GM21825 (cell line): ENCODE measurements at regions not wholly inside any gene's neighbourhood (a gene's known extent, or its start where the extent isn't known, plus 50 kb on each side); places are given as distances from the start of the nearest gene placed in this dataset.

Experiments
- ATAC-seq: cut with Tn5 transposase; IDR thresholded peaks from one replicate; pipeline ENCODE4 v1.9.1; 2021; ENCODE audit warnings: mild to moderate bottlenecking, moderate library complexity; ENCODE audit not compliant: unreplicated experiment

DNA sequence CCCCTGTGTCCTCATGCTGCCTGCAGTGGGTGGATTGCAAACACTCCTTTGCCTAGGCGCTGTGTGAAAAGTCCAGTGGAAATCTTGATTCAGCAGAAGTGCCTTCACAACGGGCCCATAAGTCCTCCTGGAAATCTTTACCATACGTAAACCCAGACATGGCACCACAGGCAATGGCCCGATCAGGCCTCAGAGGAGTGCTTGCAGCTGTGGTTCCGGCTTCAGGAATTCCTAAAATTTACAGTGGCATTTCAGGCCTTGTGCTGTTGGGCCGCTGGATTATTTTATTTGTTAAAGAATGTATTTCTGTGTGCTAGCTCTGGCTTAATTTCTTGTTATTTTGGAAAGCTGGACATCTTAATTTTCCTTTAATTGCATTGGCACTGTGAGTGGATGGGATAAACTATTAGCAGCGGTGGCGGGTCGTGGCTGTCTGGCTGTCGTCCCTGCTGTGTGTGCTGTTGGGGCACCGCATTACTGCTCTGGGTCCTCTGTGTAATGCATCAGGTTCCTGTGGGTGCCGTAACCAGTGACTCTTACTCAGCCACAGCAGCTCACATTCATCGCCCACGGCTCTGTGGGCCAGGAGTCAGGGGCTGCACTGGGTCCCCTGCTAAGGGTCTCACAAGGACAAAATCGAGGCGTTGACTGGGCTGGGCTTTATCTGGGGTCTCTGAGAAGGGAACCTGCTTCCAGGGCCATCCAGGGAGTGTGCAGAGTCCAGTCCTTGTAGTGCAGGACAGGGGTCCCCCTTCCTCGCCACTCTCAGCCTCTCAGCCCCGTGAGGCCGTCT, 73.1 kb downstream of the RTP5 start:
- no peak for ATAC-seq

DNA sequence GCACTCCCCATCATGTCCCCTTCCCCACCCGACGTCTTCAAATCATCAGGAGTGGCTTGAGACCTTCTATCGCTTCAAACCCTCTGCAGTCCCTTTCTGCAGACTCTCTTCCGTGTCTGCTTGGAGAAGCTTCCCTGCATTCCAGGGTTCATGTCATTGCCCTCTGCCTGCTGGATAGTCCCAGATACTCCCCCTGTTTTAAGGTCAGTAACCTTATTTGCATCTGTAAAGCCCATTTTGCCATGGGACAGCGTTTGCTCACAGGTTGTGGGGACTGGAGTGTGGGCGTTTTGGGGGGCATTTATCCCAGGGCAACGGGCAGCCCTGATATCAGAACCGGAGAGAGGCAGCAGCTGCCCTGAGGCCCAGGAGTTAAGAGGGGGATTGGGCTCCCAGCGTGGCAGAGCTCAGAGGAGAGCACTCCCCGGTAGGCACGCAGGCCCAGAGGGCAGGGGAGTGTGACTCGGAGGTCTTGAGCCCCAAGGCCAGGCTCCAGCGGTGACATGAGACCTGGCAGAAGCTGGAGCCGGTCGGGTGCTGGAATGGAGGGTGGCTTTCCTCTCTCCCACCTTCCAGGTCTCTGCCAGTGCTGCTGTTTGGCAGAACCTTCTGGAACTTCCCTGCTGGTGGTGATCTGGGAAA, 73.8 kb downstream of the RTP5 start:
- ATAC-seq, result no peak

DNA sequence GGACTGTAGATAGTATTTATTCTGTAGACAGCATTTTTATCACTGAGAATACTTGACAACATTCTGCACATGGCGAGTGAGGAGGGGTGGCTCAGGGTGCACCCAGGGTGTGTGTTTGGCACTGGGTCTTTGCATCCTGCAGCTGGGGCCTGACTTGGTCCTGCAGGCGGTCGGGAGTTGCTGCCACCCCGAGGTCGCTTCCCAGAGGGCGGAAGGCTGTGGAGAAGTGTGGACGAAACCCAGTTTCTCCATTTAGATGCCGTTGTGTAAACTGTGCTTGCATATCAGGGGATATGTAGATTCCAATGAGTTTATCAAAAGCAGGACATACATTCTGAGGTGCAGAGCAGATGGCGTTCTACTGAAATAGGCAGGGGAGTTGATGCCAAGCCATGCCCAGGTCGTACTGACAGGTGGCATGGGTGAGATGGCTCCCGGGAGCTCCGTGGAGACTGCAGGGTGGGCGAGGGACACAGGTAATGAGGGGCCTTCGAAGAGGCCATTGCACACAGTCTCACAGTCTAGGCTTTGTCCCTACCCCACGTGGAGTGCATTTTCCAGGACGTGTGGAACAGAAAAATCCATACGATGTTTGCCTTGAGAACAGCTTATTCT, 74.5 kb downstream of the RTP5 start:
- ATAC-seq, result no peak

DNA sequence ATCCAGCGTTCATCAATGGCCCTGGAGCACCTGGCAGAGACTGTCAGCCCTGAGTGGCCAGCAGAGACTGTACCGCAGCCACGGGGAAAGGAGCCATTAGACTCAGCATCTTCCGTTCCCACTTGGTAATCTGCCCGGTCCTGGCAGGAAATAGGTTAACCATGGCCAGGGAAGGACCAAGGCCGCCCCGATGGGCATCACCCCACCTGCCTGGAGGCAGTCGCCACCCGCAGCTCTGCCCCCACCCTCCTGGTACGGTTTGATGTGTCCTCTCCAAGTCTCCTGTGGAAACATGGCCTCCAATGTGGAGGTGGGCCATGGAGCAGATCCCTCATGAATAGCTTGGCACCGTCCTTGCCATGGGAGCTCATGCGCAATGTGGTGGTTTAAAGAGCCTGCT, 75.3 kb downstream of the RTP5 start:
- no peak for ATAC-seq

DNA sequence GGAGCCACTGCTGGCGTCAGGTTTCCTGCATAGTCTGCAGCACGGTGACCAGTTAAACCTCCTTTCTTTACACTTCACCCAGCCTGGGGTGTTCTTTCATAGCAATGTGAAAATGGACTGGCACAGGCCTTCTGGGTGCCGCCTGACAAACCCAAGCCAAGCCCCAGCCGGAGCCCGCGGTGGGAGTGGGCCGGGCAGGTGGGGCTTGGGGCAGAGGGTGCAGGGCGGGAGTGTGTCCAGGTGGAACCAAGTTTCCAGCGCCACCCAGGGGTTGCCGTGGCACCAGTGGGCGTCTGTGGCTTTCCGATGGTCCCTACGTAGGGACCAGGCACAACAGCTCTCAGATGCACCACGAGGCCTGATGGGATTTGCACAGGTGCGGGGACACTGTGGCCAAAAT, 75.8 kb downstream of the RTP5 start:
- no peak for ATAC-seq

DNA sequence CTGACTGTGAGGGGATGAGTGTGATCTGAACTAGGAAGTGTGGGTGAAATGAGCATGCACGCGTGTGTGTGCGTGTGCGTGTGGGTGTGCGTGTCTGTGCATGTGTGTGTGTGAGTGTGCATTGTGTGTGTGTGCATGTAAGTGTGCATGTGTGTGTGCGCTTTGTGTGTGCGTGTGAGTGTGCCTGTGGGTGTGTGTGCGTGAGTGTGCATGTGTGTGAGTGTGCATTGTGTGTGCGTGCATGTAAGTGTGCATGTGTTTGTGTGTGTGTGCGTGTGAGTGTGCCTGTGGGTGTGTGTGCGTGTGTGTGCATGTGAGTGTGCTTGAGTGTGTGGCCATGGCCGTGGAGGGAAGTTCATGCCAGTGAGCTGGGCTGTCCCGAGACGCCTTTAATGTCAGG, 76.3 kb downstream of the RTP5 start:
- no peak for ATAC-seq

DNA sequence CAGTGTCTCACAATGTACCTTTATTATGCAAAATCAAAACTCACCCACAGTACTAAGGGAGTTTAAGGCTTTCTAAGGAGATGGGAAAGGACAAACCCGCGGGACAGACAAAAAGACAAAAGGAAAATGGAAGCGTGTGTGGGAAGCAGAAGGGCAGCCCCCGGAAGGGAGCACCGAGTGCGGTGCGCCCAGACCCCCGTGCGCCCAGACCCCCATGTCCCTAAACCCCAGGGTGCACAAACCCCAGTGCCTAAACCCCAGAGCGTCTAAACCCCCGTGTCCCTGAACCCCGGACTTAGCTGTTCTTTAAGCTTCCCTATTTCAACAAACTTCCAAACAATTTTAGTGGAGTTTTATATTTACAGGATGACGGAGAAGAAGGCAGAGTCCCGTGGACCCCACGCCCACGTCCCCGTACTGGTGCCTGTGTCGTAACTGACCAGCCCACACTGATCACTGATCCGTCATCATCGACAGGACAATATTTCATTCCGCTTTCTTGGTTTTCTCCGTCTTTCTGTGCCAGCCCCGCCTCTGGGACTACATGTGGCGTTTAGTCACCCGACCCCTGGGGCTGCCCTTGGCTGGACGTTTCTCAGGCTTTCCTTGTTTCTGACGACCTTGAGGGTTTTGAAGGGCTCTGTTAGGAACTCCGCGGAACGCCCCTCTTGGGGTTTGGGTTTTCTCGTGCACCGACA, 76.9 kb downstream of the RTP5 start:
- no peak for ATAC-seq

DNA sequence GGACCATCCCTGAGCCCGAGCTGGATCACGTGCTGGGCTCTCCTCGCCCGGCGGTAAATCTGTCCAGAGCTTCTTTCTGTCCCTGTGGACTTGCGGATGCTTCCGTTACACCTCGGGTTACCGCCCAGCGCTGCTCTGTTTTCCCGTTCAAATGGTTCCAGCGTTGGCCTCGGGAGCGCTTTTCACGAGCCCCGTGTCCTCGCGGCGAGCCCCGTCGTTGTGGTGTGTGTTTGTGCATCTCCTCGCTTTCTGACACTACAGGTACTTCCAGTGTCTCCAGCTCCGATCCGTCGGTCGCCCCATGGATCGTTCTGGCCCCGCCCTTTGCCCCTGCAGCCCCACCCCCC, 77.4 kb downstream of the RTP5 start:
- ATAC-seq, result no peak

DNA sequence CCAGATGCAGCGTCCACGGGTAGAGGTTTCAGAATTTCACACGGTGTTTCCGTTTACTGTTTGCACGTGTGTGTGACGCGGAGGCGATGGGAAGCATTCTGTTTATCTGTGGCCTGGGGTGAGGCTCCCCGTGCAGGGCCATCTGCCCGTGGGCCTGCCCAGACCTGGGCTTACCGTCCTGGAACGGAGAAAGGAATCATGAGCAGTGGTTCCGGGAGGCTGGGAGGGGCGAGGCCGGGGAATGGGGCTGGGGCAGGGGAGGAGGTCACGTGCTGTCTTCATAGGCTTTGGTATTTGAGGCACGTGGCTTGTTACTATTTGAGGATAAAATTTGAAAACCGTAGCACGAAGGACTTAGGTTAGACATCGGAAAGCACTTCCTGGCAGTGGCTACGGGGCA, 77.9 kb downstream of the RTP5 start:
- no peak for ATAC-seq

DNA sequence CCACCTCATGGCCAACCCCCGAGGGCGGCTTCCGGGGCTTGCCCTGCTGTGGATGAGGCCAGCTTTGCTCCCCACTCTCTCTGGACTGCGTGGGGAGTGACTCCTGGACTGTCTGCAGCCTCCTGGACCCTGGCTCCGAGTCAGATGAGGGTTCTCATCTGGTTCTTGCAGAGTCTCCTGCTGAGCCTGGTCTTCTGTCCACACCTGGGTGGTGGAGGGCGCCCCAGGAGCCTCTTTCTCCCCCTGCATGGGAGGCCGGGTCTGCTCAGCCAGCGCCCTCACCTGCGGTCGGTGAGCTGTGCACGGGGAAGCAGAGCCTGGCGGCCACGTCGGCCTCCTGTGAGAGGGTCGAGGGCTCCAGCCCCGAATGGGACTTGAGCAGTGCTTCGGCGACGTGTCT, 78.3 kb downstream of the RTP5 start:
- ATAC-seq, result no peak

DNA sequence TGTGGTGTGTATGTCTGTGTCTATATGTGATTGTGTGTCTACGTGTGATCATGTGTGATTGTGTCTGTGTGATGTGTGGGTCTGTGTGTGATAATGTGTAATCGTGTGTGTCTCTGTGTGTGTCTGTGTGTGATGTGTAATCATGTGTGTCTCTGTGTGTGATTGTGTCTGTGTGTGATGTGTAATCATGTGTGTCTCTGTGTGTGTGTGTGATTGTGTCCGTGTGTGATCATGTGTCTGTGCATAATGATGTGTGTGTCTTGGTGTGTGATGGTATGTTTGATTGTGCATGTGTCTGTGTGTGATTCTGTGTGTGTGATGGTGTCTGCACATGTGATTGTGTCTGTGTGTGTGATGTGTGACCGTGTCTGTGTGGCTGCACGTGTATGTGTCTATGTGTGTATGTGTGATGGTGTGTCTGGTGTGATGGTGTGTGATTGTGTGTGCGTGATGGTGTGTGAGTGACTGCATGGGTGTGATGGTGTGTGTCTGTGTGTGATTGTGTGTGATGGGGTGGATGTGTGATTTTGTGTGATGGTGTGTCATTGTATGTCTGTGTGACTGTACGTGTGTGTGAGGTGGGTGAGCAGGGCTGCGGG, 78.9 kb downstream of the RTP5 start:
- no peak for ATAC-seq

DNA sequence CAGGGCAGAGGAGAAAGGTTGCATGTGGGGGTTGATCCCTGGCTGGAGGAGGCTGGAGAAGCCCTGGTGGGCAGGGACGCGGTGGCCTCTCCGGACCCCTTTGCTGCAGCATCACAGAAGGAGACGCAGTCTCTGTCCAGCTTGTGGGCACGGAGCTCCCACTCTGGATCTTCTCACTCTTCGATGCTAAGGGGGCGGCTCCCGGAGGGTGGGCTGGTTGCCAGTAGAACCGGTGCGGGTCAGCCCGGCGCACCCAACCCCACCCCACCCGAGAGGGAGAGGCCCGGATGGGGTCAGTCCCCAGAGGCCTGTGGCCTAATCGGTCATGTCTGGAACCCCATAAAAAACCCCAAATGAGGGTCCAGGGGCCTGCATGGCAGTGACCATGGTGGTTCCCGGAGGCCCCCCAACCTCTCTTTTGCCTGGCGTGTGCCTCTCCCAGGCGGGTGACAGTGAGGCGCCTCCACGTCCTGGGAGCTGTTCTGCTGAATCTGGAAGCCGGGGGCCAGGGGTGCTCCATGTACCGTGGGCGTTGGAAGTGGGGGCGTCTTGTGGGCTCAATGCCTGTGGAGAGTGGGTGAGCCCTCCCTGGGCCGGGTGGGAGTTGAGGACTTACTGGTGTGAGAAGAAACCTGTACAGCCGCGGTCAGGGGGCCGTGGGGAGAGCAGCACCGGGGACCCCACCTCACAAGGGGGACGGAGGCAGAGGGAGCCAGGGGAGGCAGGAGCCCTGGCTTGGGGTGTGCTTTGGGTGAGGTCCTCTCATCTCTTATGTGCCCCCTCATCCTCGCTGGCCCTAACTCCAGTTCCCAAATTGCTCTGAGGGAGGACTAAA, 79.6 kb downstream of the RTP5 start:
- no peak for ATAC-seq

DNA sequence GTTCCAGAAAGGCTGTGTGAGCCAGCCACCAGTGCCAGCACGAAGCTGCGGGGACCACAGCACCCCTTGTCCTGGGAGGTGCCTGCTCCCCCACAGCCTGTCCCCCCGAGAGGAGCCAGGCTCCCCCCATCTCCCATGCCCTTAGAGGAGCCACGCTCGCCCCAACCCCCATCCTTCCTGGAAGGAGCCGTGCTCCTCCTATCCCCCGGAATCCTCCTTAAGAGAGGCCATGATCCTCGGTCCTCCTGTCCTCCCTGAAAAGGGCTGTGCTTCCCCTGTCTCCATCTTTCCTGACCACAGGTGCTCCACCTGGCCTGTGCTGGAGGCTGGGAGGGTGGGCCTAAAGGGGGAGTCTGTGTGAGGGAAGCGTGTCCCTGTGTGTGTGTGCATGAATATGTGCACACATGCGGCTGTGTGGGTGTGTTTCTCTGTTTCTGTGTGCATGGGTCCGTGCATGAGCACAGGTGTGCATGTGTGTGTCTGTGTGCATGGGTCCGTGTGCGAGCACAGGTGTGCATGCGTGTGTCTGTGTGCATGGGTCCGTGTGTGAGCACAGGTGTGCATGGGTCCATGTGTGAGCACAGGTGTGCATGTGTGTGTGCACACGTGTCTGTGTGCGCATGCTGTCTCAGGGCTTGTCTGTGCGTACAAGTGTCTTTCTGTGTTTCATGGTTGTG, 80.3 kb downstream of the RTP5 start:
- ATAC-seq, result no peak

DNA sequence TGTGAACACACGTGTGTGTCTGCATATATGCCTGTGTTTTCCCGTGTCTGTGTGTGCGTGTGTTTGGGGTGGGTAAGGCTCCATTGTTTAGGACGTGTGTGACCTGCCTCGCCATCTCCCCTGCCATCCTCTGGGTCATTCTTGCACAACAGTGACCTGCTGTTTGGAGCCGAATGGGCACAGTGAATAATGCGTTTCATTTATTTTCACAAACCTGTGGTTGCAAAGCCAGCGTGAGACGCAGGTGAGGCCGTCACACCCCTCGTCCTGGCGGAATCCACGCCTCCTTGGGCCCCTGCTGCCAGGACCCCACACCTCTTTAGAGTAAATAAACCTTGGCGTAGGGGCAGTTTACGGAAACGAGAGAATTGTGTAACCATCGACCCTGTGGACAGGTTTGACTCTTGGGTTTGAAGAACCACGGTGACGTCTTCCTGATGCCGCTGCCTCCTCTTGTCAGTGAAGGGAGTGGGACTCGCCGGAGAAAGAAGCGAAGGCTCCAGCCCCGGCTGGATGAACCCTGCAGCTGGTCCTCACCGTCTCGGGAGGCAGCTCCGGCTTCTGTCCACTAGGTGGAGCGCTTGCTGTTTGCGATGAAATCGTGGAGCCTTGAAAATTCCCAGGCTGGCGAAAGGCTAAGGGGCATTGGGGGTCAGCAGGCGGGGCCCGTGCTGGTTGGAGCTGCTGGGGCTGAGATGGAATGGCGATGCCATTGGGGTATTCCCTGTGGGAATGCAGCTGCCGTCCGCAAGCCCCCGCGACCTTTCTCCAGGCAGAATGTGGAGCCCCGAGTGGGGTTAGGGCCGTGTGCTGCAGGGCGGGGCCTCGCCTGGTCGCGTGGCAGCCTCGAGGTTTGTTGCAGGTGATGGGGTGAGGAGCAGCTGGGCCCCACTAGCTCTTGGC, 81.1 kb downstream of the RTP5 start:
- ATAC-seq, result no peak

DNA sequence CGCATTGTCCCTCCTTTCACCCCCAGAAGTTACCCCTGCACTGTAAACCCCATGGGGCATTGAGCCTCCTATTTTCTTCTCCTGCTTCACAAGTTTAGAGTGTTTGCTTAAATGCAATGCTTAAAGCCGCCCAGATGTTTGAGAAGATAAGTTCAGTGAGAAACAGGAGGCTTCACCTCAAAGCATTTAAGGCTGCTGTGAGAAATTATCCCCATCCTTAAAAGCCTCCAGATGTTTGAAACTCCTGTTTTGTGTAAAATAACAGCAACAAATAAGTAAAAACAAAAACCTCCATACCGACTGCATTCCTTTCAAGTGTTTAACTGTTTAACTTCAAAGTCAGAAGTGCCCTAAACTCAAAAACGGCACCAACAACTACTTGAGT, 81.8 kb downstream of the RTP5 start:
- no peak for ATAC-seq

DNA sequence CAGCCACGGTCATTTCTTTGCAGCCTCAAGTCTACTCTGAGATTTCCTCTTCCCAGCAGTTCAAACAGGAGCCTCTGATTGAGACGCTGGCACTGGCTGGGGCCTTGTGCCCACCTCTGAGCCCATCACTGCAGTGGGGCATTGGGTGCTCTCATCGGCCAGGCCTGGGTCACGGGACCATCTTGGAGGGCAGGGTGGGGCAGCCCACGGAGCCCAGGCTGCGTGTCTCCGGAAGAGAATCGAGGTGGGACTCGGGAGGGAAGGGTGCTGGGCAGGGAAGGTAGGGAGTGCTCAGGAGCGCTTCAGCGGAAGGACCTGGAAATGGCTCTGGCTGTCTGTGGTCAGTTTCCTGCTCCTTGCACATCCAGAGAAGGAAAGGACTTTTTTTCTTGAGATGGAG, 82.4 kb downstream of the RTP5 start:
- ATAC-seq, result no peak

DNA sequence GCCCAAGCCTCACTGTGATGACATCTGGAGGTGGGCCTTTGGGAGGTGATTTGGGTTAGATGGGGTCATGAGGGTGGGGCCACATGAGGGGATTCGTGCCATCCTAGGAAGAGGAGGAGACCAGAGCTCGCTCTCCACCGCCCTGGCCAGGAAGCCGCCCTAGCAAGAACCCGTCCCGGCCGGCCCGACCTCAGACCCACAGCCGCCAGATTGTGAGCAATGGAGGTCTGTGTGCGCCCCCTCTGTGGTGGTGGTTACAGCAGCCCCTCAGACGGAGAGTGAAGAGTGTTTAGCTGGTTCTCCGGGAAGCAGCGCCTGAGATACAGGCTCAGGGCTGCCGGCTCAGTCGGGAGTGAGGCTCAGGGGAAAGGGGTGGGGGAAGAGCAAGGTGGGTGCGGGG, 83.3 kb downstream of the RTP5 start:
- ATAC-seq, result no peak

DNA sequence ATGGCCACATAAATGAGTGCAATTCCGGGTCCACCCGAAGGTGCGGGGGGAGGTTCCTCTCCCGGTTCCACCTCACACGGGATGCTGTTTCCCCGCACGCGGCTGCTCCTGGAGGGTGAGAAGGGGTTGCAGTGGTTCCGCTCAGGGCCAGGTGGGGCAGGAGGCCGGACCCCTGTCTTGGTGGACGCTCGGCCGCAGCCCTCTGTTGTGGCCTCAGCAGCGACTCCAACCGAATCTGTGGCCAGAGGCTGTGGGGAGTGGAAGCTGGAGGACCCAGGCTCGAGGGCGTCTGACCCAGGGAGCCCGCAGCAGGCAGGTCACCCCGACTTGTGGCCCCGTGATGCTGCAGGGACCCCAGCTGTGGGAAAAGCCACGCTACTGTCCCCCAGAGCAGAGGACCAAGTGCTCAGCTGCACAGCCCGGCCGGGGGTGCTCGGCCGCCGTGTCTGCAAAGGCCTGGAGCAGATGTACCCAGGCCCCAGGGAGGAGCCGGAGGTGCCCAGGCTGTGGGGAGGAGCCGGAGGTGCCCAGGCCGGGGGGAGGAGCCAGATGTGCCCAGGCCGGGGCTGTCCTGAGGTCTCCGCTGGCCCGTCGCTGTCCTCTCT, 83.9 kb downstream of the RTP5 start:
- no peak for ATAC-seq
